Pancreas (tissue), 10 donors: ENCODE measurements at regions not wholly inside any gene's neighbourhood (a gene's known extent, or its start where the extent isn't known, plus 50 kb on each side); places are given as distances from the start of the nearest gene placed in this dataset.

Source experiments
- ATAC-seq, 4 donors: fragments of 200-7000 bp; cut with Tn5 transposase; one replicate each; pipeline versions ENCODE4 v1.8.0 to v1.9.1; 2020; ENCODE audit warnings: mild to moderate bottlenecking in 4 of 4, moderate library complexity in 4 of 4
- DNase-seq, 6 donors: peaks; one replicate each; pipeline ENCODE4 v3.0.0-alpha.2; 2020
- FAIRE-seq: peaks from 2 replicates; lab custom pipeline; 2012; peaks lifted over from hg19 to GRCh38; lab: Jason Lieb, UNC
- H3K27ac ChIP-seq, 4 donors: fragments of 200-600 bp; sonication (generic); 1 replicate in 3 of 4; 2 replicates in 1 of 4; pipeline versions ENCODE4 v1.5.0 to v1.8.0; 2020
- H3K27me3 ChIP-seq, 4 donors: fragments of 200-600 bp; one replicate each; pipeline ENCODE4 v1.8.0; 2021
- H3K36me3 ChIP-seq, 3 donors: fragments of 200-600 bp; sonication (generic) in 1 of 3; one replicate each; pipeline versions ENCODE4 v1.5.0 to v1.8.0; 2020 to 2021
- H3K4me1 ChIP-seq, 3 donors: fragments of 200-600 bp; one replicate each; pipeline ENCODE4 v1.8.0; 2021
- H3K4me3 ChIP-seq, 4 donors: fragments of 200-600 bp; sonication (generic) in 2 of 4; one replicate each; pipeline versions ENCODE4 v1.5.0 to v1.8.0; 2020 to 2021
- H3K9me3 ChIP-seq, 4 donors: fragments of 200-600 bp; one replicate each; pipeline ENCODE4 v1.8.0; 2021
- CTCF ChIP-seq, 4 donors: fragments of 200-600 bp; sonication (generic) in 3 of 4; IDR thresholded peaks; one replicate each; pipeline versions ENCODE4 v1.5.0 to v1.8.0; 2021; ENCODE audit warnings: antibody characterized with exemption in 4 of 4
- WGBS, 2 donors: extraction: QIAGEN DNeasy Blood & Tissue Kit; methylation state at CpG; one replicate each; pipeline ENCODE4 v1.1.7; 2013; 5-methylcytosine and 5-hydroxymethylcytosine counted together
- intact Hi-C, 3 donors: fragments of 100-400 bp; cut with DNase I; formaldehyde crosslinking; loops; one replicate each; pipeline versions ENCODE4 v1.11.1 to v1.14.2; 2022
- donor health status: healthy with polysubstance abuse.
- donor health status: DM: no; HTN: no; CAD: no; lungs with moderate emphysema.
- donor health status: DM: no; HTN: no; CAD: no.
- donor health status: control.
- donor health status: control.
- donor health status: Bipolar disorder and iron deficiency.
- donor health status: DM: yes; HTN: yes; CAD: no.
- donor health status: DM: no; HTN: no; CAD: no.
- donor health status: DM: no; HTN: no; CAD: no.
- donor health status: DM: yes; HTN: yes; CAD: no.

- no peak for FAIRE-seq
- H3K27me3 ChIP-seq: no peaks in the 10 kb centered on the region
- intact Hi-C loops: no loop called here
- H3K27ac ChIP-seq: no peak overlapping the region
- ATAC-seq: no peak
- no peak for DNase-seq
- no peak for TF ChIP-seq CTCF (IDR thresholded peaks at IDR 0.05)
- H3K4me3 ChIP-seq: no peak overlapping the region
- H3K4me1 ChIP-seq: no peaks in the 10 kb centered on the region
- WGBS, 2 donors: 85 to 86% methylated on average over 8 of the region's 8 CpGs
- no peaks in the 10 kb centered on the region for H3K36me3 ChIP-seq
- H3K9me3 ChIP-seq: no peaks in the 10 kb centered on the region
Observed at GRCh38 chr1:38644092-38644491, 215.5 kb downstream of the RRAGC start.

GRCh38 chr1:38641661-38642060 lies 217.9 kb downstream of the RRAGC start:
- no peaks in the 10 kb centered on the region for H3K4me1 ChIP-seq
- no peaks in the 10 kb centered on the region for H3K9me3 ChIP-seq
- H3K27ac ChIP-seq: no peak overlapping the region
- no peak for TF ChIP-seq CTCF (IDR thresholded peaks at IDR 0.05)
- no peaks in the 10 kb centered on the region for H3K36me3 ChIP-seq
- intact Hi-C loops: no loop called here
- DNase-seq (no peak), FAIRE-seq (no peak), ATAC-seq (no peak)
- peaks cover 0 to 2% (median 0%) of the 10 kb centered on the region in 4 donors for H3K27me3 ChIP-seq
- WGBS, 2 donors: 71 to 80% methylated on average over 7 of the region's 7 CpGs
- H3K4me3 ChIP-seq: no peak overlapping the region

DNA sequence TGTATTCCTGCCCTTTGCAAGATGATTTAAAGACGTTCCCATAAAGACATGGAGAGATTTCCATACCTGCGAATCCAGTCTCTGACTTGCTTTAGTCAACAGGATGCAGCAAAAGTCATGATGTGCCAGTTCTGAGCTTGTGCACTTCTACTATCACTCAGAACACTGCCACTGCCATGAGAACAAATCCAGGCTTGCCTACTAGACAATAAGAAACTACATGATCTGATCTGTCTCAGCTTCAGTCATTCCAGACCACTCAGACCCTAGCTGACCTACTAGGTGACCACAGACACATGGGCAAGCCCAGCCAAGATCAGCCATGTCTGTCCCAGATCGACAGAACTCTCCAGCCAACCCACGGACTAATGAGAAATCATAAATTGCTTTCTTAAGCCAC lies 219.2 kb downstream of the RRAGC start:
- WGBS, 2 donors: 53 to 67% methylated on average over 4 of the region's 4 CpGs
- no peak for DNase-seq
- Histone ChIP-seq H3K36me3 (no peaks in the 10 kb centered on the region), H3K27me3 (peaks cover 0 to 13% (median 0%) of the 10 kb centered on the region in 4 donors), H3K27ac (no peak overlapping the region), H3K9me3 (no peaks in the 10 kb centered on the region), H3K4me3 (no peak overlapping the region), H3K4me1 (no peaks in the 10 kb centered on the region)
- no peak for TF ChIP-seq CTCF (IDR thresholded peaks at IDR 0.05)
- no peak for FAIRE-seq
- no peak for ATAC-seq
- intact Hi-C loops: no loop called here

GRCh38 chr1:38628241-38628640 lies 231.3 kb downstream of the RRAGC start:
- ATAC-seq: no peak
- FAIRE-seq: no peak
- intact Hi-C loops: no loop called here

DNA sequence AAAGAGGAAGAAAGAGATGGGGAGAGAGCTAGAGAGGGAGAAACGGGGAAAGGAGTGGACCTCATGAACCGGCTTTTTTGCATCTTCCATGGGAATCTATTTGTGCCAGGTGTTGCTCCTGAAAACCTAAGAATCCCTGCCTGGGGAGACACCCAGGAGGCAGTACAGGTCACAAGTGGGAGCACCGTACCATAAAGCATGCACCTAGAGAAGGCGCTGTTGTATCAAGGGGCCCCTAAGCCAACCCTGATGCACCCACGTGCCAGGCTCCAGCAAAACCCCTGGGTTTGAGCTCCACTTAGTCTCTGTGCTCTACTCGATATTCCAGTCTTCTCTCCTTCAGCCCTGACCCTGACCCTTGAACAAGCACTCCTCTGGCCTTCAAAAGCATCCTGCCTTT lies 233.6 kb downstream of the RRAGC start:
- H3K9me3 ChIP-seq: no peaks in the 10 kb centered on the region
- H3K27me3 ChIP-seq: no peaks in the 10 kb centered on the region
- 53 to 54% methylated on average over 6 of the region's 6 CpGs for WGBS, 2 donors
- FAIRE-seq (no peak), ATAC-seq (no peak), DNase-seq (no peak)
- no peaks in the 10 kb centered on the region for H3K36me3 ChIP-seq
- no peak overlapping the region for H3K27ac ChIP-seq
- intact Hi-C loops: no loop called here
- TF ChIP-seq CTCF (IDR thresholded peaks at IDR 0.05): no peak
- no peaks in the 10 kb centered on the region for H3K4me1 ChIP-seq
- H3K4me3 ChIP-seq: no peak overlapping the region

More at GRCh38 chr1:38628241-38628640, 231.3 kb downstream of the RRAGC start:
- WGBS, 2 donors: 52 to 63% methylated on average over 1 of the region's 1 CpG
- Histone ChIP-seq H3K4me3 (no peak overlapping the region), H3K27me3 (no peaks in the 10 kb centered on the region), H3K9me3 (no peaks in the 10 kb centered on the region), H3K4me1 (no peaks in the 10 kb centered on the region), H3K27ac (no peak overlapping the region), H3K36me3 (no peaks in the 10 kb centered on the region)
- no peak for TF ChIP-seq CTCF (IDR thresholded peaks at IDR 0.05)
- DNase-seq: no peak
